NCI-H774 (cell line): ENCODE measurements at regions not wholly inside any gene's neighbourhood (a gene's known extent, or its start where the extent isn't known, plus 50 kb on each side); places are given as distances from the start of the nearest gene placed in this dataset.

Source experiments
- DNase-seq: peaks from one replicate; lab custom pipeline; 2025; lab: John Stamatoyannopoulos, UW

DNA sequence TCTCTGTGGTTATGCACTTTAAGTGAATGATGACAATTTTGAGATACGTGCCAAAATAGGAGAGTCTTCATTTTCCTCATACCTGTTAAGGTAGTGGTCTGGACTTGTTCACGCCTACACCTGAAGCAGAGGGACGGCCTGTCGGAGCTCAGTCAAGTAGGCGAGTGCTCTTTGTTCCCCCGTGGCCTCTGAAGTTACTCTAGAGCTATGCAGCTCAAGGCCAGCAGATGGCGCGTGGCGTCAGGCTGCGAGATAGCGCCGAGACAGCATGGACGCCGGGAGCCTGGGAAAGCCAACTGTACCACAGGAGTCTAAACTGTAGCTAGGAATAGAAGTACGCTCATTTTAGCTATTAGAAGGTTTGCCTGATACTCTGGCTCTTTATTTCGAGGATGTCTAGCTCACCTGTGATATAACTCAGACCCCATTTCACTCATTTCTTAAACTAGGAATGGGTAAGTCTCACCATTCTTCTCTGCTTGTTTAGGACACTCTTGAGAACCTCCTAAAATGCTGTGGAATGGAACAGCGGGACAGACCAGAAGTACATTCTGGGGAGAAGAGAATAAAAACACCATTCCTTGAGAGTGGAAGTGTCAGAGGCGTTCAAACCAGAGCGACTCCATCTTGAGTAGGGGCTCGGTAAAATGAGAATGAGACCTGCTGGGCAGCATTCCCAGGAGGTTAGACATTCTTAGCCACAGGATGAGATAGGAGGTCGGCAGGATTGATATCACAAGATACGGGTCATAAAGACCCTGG lies 267.4 kb upstream of the HMGA2 start:
- DNase-seq, result peak; percentile 44

DNA sequence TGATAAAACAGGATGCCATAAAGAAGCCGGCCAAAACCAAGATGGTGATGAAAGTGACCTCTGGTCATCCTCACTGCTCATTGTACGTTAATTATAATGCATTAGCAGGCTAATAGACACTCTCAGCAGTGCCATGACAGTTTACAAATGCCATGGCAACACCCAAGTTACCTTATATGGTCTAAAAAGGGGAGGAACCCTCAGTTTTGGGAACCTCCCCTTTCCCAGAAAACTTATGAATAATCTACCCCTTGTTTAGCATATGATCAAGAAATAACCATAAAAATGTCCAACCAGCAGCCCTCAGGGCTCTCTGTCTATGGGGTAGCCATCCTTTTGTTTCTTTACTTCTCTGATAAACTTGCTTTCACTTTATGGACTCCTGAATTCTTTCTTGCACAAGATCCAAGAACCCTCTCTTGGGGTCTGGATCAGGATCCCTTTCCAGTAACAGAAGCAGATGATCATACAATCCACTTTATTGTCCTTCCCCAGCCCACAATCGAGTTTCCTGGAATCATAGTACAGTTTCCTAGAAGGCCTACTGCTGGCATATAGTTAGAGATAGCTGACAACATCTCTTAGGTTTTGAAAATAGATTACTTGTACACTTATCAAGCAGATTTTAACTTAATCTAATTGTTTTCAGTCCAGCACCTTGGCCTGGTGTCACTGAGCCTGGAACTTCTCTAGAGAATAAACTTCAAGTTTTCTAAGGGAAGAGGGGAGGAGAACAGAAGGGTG lies 266.7 kb upstream of the HMGA2 start:
- DNase-seq, result no peak

DNA sequence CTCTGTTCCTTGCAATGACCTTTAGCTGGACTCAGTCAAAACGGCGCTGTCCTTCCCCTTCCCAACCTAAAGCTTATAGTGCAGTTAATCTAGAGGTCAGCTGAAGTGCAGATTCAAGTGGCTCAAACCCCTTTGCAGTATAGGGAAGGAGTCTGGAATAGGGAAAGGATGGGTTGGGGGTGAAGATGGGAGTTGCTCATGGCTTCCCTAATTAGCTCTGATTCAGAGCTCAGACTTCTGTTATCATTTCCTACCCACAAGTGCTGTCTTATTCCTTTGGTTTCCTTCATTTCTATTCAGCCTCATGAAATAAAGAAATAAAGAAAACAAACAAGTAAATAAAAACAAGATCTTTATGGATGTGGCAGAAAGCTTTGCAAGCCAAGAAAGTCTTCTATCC lies 264.0 kb upstream of the HMGA2 start:
- no peak for DNase-seq

DNA sequence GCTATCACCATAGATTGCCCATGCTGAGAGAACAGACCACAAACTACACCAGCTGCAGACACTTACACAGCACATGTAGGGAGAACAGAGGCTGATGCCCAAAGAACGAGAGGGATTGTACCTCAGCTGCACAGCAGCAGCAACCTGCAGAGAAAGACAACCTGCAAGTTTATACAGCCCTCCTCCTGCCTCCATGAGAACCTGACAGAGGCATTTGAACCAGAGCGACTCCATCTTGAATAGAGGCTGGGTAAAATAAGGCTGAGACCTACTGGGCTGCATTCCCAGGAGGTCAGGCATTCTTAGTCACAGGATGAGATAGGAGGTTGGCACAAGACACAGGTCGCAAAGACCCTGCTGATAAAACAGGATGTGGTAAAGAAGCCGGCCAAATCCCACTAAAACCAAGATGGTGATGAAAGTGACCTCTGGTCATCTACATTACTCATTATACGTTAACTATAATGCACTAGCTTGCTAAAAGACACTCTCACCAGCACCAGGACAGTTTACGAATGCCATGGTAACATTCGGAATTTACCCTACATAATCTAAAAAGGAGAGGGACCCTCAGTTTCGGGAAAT lies 262.4 kb upstream of the HMGA2 start:
- no peak for DNase-seq

- DNase-seq, result no peak
Observed at GRCh38 chr12:65565601-65566560, 258.4 kb upstream of the HMGA2 start.

- DNase-seq, result no peak
Observed at GRCh38 chr12:65566751-65567150, 257.5 kb upstream of the HMGA2 start.

GRCh38 chr12:65567820-65568219 lies 256.5 kb upstream of the HMGA2 start:
- DNase-seq, result no peak

- no peak for DNase-seq
Observed at GRCh38 chr12:65568517-65568916, 255.8 kb upstream of the HMGA2 start.

DNA sequence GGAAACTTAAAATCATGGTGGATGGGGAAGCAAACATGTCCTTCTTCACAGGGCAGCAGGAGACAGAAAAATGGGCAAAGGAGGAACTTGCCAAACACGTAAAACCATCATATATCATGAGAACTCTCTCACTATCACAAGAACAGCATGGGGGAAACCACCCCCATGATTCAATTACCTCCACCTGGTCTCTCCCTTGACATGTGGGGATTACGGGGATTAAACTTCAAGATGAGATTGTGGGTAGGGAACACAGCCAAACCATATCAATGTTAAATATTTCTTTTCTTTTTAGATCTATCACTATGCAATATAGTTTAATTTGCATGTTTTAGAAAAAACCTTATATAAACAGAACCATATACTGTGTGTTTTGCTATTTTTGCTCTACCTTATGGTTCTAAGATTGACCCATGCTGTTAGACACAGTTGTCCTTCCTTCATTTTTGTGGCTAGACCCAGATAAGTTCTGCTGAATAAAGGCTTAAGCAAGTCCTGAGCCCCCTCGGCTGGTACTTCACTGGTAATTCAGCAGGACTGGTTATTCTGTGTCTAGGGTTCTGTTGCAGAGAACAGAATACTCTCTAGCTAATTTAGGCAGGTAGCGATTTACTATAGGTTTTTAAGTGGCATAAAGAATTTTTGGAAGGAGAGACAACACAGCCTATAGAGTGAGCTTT lies 253.7 kb upstream of the HMGA2 start:
- no peak for DNase-seq

- no peak for DNase-seq
Observed at GRCh38 chr12:65574867-65575266, 249.4 kb upstream of the HMGA2 start.

- DNase-seq, result no peak
Observed at GRCh38 chr12:65584016-65584415, 240.3 kb upstream of the HMGA2 start.

- no peak for DNase-seq
Observed at GRCh38 chr12:65585648-65586602, 238.4 kb upstream of the HMGA2 start.

- DNase-seq, result no peak
Observed at GRCh38 chr12:65586796-65587195, 237.5 kb upstream of the HMGA2 start.

GRCh38 chr12:65590318-65590717 lies 234.0 kb upstream of the HMGA2 start:
- no peak for DNase-seq

DNA sequence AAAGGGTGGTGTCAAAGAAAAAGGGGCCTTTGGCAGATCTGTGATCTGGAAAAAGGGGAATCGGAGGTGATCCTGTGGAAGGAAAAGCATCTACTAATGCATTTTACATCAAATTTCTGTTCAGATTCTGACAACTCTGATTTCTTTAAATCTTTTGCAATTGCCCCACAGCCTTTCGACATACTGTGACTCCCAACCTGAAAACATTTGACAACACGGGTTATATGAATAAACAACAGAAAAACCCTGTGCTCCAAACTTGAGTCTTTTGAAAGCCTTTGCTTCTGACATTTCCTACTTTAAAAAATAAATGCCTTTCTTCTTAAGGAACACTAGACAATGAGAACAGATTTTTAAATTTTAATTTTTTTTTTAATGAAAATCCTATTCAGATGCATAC lies 231.9 kb upstream of the HMGA2 start:
- no peak for DNase-seq

DNA sequence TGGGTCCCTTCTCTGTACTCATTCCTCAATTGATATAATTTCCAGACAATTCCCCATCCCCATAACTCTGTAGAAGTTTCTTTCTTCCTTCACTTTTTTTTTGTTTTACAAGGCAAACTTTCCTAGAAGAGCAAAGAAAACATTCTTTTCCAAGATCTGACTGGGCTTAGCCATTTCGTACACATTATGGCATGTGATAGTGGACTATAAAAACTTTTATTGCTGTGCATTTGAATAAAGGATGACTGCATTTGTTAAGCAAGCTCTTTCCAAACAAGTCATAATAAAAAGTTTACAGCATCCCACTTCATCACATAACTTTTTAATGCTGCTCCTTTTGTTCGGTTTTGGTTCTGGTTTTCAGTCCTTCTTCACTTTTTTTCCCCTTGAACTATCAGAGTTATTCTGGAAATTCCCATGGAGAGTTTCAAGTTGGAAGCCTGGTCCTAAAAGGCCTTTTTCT lies 231.0 kb upstream of the HMGA2 start:
- no peak for DNase-seq

DNA sequence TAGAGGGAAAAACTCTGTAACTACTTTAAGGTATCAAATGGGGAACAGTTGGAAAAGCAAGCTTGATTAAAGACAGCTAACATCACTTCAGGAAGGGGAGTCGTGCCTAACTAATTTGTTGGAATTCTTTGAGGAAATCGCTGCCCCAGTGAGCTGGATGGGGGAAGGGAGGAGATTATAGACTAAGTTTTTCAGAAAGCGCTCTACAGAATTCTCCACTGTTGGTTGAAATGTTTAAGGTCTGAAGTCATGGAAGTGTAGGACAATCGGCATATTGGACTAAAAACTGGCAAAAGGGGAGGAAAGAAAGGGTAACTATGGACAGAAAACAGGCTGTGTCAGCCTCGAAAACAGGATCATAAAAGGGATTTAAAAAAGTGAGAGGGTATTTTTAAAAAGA lies 229.9 kb upstream of the HMGA2 start:
- DNase-seq, result no peak

GRCh38 chr12:65595016-65595560 lies 229.2 kb upstream of the HMGA2 start:
- DNase-seq, result no peak

DNA sequence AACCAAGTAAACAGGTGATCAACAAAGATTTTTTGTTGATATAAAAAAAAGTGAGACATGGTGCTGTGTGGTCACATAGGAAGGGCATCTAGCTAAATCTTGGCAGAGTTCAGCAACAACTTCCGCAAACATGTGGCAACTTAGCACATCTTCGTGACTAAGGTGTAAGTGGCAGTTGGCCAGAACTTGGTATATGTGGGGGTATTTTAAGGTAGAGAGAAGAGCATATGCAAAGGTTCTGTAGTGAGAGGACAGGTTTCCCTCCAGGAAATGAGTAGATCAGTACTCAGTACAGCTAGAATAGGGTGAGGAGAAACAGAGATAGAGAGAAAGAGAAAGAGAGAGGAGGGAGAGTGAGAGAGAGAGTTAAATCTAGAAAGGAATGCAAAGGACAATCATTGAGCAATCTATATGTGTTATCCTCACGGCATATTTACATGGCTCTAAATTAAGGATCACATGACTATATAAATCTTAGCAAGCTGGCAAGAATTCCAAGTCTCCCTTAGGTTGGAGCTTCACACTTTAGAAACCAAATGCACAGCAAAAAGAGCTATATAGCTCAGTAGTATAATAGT lies 227.7 kb upstream of the HMGA2 start:
- no peak for DNase-seq

DNA sequence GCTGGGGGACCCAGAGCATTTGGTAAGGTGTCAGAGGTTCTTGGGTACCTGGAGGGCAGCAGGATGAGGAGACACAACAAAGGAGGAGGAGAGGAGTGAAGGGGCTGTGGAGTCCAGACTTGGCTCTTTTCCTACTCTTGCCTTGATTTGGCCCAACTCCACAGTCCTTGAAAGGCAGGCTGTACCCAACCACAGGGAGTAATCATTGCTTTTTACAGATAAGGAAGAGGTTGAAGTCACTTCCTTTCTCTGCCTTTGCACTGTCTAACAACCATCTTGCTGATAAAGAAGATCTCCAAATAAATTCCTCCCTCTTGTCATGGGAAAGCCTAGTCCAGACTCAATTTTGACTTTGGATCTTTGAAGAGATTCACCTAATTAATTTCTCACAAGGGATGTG lies 226.8 kb upstream of the HMGA2 start:
- no peak for DNase-seq
